Esophagus muscularis mucosa (tissue), 4 donors: ENCODE measurements at regions not wholly inside any gene's neighbourhood (a gene's known extent, or its start where the extent isn't known, plus 50 kb on each side); places are given as distances from the start of the nearest gene placed in this dataset.

Experiments
- DNase-seq: peaks from one replicate; pipeline ENCODE4 v3.0.0-alpha.2; 2017; ENCODE audit errors: extremely low spot score
- H3K27ac ChIP-seq, 4 donors: fragments of 200-600 bp; sonication (generic); replicated peaks in 1 of 4; 1 replicate in 3 of 4; 2 replicates in 1 of 4; pipeline ENCODE4 v1.5.1; 2016 to 2019; ENCODE audit warnings: mild to moderate bottlenecking in 1 of 4
- H3K27me3 ChIP-seq, 4 donors: fragments of 200-600 bp; sonication (generic); one replicate each; pipeline versions ENCODE4 v1.5.1 to v1.6.0; 2016 to 2019
- H3K36me3 ChIP-seq, 4 donors: fragments of 200-600 bp; sonication (generic); one replicate each; pipeline ENCODE4 v1.5.1; 2016 to 2019
- H3K4me1 ChIP-seq, 4 donors: fragments of 200-600 bp; sonication (generic); one replicate each; pipeline ENCODE4 v1.5.1; 2016 to 2019
- H3K4me3 ChIP-seq, 4 donors: fragments of 200-600 bp; sonication (generic); 1 replicate in 2 of 4; 2 replicates in 2 of 4; pipeline ENCODE4 v1.5.1; 2016 to 2019; ENCODE audit warnings: mild to moderate bottlenecking in 4 of 4, moderate library complexity in 1 of 4
- H3K9me3 ChIP-seq, 4 donors: fragments of 200-600 bp; sonication (generic); 1 replicate in 3 of 4; 2 replicates in 1 of 4; pipeline ENCODE4 v1.5.1; 2016 to 2019
- EP300 ChIP-seq: sonication (generic); formaldehyde crosslinking; IDR thresholded peaks from one replicate; pipeline ENCODE4 v1.6.1; 2017; ENCODE audit warnings: antibody characterized with exemption
- POLR2A ChIP-seq: fragments of 450-650 bp; IDR thresholded peaks from one replicate; pipeline ENCODE4 v1.6.1; 2017; ENCODE audit warnings: antibody characterized with exemption, moderate library complexity, mild to moderate bottlenecking, low read depth
- POLR2AphosphoS5 ChIP-seq, 2 donors: sonication (generic); formaldehyde crosslinking; IDR thresholded peaks; one replicate each; pipeline ENCODE4 v1.6.1; 2017; ENCODE audit warnings: antibody characterized with exemption in 2 of 2
- WGBS: methylation state at CpG from one replicate; pipeline ENCODE4 v1.1.5; 2018; 5-methylcytosine and 5-hydroxymethylcytosine counted together
- intact Hi-C: fragments of 100-400 bp; cut with DNase I; formaldehyde crosslinking; loops from one replicate; pipeline ENCODE4 v1.15.1; 2023
- TF ChIP-seq, protein P1 (sequence below), 3 experiments: fragments of 200-600 bp in 2 of 3; fragments of 450-650 bp in 1 of 3; sonication (generic) in 2 of 3; IDR thresholded peaks; one replicate each; pipeline ENCODE4 v1.5.1; 2017 to 2019; ENCODE audit warnings: antibody characterized with exemption in 3 of 3, mild to moderate bottlenecking in 2 of 3, moderate library complexity in 1 of 3

DNA sequence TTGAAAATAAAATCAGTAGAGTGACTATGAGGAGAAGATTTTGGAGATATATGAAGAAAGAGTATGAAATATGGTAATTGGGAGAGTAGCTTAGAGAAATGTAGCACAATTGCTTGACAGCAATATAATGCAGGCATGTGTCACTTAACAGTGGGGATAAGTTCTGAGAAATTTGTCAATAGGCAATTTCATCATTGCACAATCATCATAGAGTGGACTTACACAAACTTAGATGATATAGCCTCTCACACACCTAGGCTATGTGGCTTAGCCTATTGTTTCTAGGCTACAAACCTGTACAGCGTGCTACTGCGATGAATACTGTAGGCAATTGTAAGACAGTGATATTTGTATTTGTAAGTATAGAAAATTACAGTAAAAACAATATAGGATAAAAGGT is 573.6 kb downstream of the JRKL start:
- H3K27me3 ChIP-seq: no peaks in the 10 kb centered on the region
- intact Hi-C loops: no loop called here
- no peak overlapping the region for H3K4me3 ChIP-seq
- H3K9me3 ChIP-seq: no peaks in the 10 kb centered on the region
- DNase-seq: no peak
- no peak overlapping the region for H3K27ac ChIP-seq
- H3K4me1 ChIP-seq: no peaks in the 10 kb centered on the region
- WGBS: 97% methylated on average over 2 of the region's 2 CpGs
- no peaks in the 10 kb centered on the region for H3K36me3 ChIP-seq
- TF ChIP-seq POLR2AphosphoS5 (IDR thresholded peaks at IDR 0.05) (no peak), POLR2A (no peak), EP300 (no peak)
- TF ChIP-seq, protein P1, sequence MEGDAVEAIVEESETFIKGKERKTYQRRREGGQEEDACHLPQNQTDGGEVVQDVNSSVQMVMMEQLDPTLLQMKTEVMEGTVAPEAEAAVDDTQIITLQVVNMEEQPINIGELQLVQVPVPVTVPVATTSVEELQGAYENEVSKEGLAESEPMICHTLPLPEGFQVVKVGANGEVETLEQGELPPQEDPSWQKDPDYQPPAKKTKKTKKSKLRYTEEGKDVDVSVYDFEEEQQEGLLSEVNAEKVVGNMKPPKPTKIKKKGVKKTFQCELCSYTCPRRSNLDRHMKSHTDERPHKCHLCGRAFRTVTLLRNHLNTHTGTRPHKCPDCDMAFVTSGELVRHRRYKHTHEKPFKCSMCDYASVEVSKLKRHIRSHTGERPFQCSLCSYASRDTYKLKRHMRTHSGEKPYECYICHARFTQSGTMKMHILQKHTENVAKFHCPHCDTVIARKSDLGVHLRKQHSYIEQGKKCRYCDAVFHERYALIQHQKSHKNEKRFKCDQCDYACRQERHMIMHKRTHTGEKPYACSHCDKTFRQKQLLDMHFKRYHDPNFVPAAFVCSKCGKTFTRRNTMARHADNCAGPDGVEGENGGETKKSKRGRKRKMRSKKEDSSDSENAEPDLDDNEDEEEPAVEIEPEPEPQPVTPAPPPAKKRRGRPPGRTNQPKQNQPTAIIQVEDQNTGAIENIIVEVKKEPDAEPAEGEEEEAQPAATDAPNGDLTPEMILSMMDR (IDR thresholded peaks at IDR 0.05): no peak

DNA sequence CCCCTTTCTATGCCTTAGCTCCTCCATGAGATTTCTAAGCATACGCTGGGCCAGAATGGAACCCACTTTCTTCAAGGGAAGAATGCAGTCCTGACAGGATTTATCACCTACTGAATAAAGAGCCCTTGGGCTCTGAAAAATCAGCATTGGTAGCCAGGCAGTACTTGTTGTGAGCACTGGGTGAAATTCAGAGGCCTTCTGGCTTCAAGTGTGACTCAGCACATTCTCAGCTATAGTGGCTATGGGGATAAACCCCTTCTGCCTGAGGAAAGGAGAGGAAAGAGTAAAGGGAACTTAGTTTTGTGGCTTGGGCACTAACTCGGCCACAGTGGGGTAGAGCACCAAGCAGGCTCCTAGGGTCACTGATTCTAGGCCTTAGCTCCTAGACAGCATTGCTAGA is 574.8 kb downstream of the JRKL start:
- TF ChIP-seq POLR2AphosphoS5 (IDR thresholded peaks at IDR 0.05) (no peak), POLR2A (no peak), EP300 (no peak)
- TF ChIP-seq, protein P1 (IDR thresholded peaks at IDR 0.05): no peak
- Histone ChIP-seq H3K9me3 (no peaks in the 10 kb centered on the region), H3K27ac (no peak overlapping the region), H3K4me3 (no peak overlapping the region), H3K27me3 (no peaks in the 10 kb centered on the region), H3K4me1 (no peaks in the 10 kb centered on the region), H3K36me3 (no peaks in the 10 kb centered on the region)
- intact Hi-C loops: no loop called here
- DNase-seq: no peak
- WGBS: 82% methylated on average over 2 of the region's 2 CpGs

- WGBS: 93% methylated on average over 1 of the region's 1 CpG
- DNase-seq: no peak
These were observed 577.8 kb downstream of the JRKL start for GRCh38 chr11:96967616-96968015.

GRCh38 chr11:96969251-96969650 is 579.4 kb downstream of the JRKL start:
- Histone ChIP-seq H3K4me3 (no peak overlapping the region), H3K27me3 (no peaks in the 10 kb centered on the region), H3K36me3 (no peaks in the 10 kb centered on the region), H3K4me1 (no peaks in the 10 kb centered on the region), H3K9me3 (no peaks in the 10 kb centered on the region), H3K27ac (no peak overlapping the region)
- DNase-seq: no peak
- intact Hi-C loops: no loop called here
- TF ChIP-seq EP300 (no peak), POLR2AphosphoS5 (IDR thresholded peaks at IDR 0.05) (no peak), POLR2A (no peak)
- TF ChIP-seq, protein P1 (IDR thresholded peaks at IDR 0.05): no peak
- WGBS: 80% methylated on average over 2 of the region's 2 CpGs

More at GRCh38 chr11:96967616-96968015, 577.8 kb downstream of the JRKL start:
- no peaks in the 10 kb centered on the region for H3K27me3 ChIP-seq
- no peak overlapping the region for H3K4me3 ChIP-seq
- H3K36me3 ChIP-seq: no peaks in the 10 kb centered on the region
- intact Hi-C loops: no loop called here
- no peak overlapping the region for H3K27ac ChIP-seq
- no peaks in the 10 kb centered on the region for H3K4me1 ChIP-seq
- no peaks in the 10 kb centered on the region for H3K9me3 ChIP-seq
- no peak for TF ChIP-seq POLR2A
- TF ChIP-seq, protein P1 (IDR thresholded peaks at IDR 0.05): no peak

DNA sequence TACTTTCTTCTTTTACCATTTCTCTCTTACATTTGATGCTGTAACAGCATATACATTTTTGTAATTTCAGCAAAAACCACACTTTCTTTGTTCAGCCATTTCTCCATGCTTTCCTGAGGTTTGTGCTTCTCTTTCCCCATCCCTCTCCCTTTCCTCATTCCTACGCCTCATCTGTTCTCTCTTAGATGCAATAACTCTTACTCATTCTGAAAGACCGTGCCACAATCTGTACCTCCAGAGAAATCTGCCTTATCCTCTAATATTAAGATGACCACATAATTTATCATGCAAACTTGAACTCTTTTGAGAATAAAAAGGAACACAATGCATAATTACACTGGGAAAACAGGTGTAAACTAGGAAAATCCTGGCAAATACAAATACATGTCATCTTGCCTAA is 588.9 kb downstream of the JRKL start:
- no peak for DNase-seq
- H3K36me3 ChIP-seq: no peaks in the 10 kb centered on the region
- WGBS: 42% methylated on average over 2 of the region's 2 CpGs
- H3K4me3 ChIP-seq: no peak overlapping the region
- intact Hi-C loops: no loop called here
- no peaks in the 10 kb centered on the region for H3K9me3 ChIP-seq
- H3K4me1 ChIP-seq: no peaks in the 10 kb centered on the region
- H3K27ac ChIP-seq: no peak overlapping the region
- no peaks in the 10 kb centered on the region for H3K27me3 ChIP-seq
- TF ChIP-seq POLR2A (no peak), POLR2AphosphoS5 (IDR thresholded peaks at IDR 0.05) (no peak), EP300 (no peak)
- TF ChIP-seq, protein P1 (IDR thresholded peaks at IDR 0.05): no peak
